SW 1271 (cell line): ENCODE measurements at regions not wholly inside any gene's neighbourhood (a gene's known extent, or its start where the extent isn't known, plus 50 kb on each side); places are given as distances from the start of the nearest gene placed in this dataset.

Experiments
- DNase-seq, 2 experiments: peaks; one replicate each; lab custom pipeline; 2025; lab: John Stamatoyannopoulos, UW

DNA sequence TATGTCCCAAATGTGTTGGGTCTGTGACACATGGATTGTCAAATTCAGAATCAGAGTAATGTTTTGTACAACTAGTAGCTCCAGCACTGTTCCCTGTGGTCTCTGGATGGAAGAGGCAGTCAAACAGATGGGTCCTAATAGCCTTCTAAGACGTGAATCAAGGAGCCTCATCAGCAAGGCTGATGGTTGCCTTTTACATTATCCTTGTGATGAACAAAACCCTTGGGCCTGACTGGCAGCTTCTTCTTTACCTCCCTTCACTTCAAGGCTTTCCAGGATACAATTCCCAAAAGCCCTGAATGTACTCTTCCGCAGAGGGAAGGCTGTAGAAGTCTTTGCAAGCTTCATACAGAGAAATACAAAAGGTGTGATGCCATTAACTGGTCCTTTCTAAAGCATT lies 633.3 kb downstream of the USP25 start:
- no peak for DNase-seq

DNA sequence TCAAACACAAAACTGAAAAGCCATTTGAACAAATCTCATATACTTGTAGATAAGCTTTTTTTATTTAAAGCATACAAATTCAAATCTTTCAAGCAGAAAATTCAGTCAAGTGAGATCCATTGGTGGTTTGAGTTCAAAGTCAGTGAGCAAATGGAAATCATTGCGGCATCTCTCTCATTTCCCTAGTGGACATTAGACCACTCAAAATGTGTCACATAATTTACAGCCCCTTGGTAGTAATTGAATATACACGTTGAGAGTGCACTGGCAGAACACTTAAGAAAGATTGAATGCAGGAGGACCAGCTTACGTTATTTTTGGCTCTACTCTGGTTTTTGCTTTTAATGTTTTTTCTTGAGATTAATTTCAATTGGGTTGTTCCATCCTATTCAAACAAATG lies 633.7 kb downstream of the USP25 start:
- no peak for DNase-seq

DNA sequence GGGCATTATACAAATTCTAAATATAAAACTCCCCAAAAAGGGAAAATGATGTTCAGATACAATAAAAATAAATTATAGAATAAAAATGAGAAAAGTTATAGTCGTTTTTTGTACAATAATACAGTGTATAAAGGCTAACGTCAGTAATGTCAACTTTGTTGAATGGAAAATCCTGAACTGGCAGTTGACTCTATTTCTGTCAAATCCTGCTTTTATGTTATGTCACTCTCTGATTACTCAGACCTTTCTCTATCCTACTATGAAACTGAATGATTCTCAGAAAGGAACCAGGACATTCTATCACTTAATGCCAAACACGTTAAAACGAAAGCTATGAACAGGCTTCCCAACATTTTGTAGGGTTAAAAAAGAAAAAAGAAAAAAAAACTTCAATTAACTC lies 636.4 kb downstream of the USP25 start:
- DNase-seq, result no peak

DNA sequence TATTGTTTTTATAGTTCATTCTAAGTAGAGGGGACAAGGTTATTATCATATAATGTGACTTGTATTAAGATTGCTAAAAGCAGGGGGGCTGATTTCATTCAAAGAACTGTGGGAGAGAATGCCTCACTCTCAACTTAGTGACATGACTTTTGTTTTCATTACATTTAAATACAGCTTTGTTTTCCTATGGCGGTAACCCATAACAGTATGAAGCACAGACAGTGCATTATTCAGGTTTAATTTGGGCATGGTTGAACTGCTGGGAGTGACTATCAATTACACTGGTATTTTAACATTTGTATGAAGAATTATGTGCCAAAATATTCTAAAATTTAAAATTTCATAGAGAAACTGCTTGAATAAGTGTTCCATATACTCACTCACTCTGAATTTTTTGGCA lies 637.3 kb downstream of the USP25 start:
- no peak for DNase-seq

DNA sequence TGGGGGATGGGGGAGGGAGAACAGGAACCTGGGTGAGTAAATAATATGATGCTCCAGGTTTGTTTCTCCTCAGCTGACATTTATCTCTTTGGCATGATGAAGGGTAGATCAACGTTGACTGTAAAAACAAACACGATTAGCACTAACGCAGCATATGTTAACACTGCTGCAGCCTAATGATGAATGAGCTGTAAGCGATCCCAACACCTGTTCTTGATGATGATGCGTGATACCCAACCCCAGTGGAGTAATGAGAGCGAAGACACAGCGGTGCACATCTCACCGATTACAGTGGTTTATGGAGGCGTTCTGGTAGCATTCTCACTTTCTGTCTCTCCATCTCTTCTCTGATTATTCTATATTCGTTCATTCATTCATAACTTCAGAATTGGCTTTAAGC lies 640.4 kb downstream of the USP25 start:
- no peak for DNase-seq

DNA sequence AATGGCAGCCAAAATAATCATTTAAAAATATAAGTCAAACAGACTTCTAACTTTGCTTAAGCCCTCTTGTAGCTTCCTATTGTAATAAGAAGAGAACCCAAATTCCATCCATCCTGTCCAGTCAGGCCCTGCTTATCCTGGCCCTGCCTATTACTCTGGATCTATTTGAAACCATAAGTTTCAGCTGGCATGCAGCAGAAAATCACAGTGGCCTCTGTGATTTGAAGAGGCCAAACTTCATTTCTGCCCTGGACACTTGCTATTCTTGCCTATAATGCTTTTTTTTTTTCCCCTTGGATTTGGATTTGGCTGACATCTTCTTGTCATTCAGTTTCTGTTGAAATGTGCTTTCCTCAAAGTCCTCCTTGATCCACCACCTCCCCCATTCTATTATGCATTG lies 642.8 kb downstream of the USP25 start:
- no peak for DNase-seq

DNA sequence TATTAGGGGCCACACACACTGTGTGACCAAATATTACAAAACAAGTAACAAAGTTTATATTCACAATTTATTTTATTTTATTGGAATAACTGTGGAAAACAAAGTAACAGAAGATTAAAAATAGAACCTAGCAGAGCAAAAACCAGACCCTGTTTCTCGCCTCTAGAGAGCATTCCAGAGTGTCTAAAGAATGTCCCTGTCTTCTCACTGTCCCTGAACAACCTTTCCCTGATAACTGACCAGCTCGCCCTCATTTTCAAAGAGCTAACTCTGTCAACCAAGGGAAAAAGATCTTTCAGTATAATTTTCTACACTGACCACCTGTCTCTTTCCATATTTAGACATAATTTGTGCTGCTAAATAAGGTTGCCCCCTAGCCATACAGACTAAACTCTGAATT lies 646.9 kb downstream of the USP25 start:
- no peak for DNase-seq

DNA sequence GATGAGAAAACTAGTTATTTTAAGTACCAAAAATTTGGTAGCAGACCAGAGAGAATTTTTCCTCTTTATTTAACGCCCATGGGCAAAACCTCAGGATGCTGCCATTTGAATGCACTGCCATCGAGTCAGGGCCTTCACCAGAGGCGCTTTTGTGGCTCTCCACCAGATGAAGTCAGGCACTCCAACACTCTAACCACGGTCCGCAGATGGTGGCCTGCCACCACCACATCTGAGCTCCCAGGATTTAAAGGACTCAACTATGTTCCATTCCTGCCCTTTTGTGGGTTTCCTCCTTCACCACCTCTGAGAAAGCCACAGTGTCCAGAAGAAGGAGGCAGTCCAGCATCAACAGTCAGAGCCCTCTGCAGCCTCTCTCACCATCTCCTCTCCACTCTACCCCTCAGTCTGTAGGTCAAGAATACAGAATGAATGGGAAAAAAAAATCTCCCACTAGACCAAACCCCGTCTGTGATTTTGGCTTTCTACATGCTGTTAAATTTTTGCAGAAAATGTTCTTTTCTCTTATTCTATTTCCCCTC lies 647.4 kb downstream of the USP25 start:
- DNase-seq, result no peak

DNA sequence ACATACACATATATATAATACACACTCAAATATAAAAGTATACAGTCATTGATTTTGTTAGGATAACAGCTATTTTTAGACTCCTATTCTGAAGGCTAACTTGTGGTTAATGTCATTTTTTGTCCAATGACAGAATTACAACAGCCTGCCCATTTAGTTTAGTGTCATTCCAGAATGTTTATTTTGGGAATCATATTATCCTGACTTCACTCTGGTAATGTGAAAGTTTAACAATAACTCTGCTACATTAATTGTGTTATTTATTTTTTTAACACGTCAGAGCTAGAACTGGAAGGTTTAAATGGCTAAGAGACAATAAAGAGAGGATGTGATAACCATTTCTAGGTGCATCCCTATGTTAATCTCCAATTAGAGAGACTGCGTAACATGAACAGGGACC lies 648.1 kb downstream of the USP25 start:
- DNase-seq, result no peak

DNA sequence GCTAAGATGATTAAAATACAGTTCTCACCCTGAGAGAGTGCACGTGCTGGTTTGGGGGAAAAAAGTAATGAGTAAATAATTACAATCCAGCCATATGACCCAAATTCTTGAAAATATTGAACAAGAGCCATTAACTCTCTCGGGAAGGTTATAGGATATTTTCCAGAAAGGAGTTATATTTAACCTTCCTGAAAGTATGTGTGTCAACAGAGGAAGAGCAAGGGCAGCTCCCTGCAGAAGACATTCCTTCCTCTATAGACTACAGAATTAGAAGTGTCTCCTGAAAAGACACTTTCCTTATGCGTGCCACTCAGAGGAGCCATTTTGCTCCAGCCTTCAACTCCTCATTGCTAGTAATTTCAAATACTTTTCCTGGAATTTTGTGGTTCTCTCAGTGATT lies 648.7 kb downstream of the USP25 start:
- DNase-seq, result no peak

DNA sequence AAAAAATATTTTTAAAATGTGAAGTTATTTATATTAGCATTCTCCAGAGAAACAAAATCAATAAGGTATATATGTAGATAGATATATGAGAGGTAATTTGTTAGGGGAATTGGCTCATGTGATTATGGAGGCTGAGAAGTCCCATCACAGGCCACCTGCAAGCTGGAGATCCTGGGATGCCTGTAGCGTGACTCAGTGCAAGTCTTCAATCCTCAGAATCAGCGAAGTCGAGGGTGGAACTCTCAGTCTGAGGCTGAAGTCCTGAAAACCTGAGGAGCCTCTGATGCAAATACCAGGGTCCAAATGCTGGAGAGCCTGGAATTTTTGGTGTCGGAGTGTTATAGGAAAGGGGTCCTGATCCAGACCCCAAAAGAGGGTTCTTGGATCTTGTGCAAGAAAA lies 658.5 kb downstream of the USP25 start:
- no peak for DNase-seq

DNA sequence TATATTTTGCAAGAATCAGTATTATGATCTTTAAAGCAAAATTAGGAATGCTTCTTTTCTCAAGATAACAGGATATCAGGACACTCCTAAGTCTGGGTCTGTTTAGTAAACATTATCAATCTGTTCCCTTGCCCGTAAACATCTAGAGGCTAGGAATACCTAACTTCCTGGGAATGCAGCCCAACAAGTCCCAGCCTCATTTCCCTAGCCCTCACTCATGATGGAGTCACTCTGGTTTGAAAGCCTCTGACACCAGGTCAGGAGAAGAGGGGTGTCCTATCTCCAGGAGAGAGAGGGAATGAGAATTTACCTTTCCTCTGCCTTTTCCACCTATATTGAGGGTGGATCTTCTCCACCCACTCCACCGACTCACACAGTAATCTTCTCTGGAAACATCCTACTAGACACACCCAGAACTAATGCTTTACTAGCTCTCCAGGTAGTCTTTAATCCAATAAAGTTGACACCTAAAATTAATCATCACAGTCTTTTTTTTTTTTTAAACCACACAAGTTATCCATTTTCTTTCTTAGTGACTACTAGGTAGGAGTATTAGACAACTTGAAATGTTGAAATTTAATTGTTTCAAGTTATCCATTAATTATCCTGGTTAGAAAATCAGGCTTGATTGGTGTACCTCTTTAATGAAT lies 659.3 kb downstream of the USP25 start:
- no peak for DNase-seq

DNA sequence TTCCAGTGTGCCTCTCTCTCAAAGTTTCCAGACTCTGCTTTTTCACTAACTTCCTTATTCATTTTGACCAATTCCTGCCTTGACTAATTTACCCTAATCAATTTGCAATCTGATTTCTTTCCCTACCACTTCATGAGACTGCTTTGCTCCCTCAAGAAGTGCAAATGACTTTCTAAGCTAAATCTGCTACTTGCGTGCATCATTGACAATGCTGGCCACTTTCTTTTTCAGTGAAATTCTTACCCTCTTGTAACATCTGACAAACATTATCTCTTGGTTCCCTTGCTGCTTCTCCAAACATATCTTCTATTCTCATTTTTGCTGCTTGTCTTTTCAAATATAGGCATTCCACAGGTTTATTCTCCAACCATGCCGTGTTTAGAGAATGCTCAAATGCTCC lies 659.9 kb downstream of the USP25 start:
- DNase-seq, result no peak

DNA sequence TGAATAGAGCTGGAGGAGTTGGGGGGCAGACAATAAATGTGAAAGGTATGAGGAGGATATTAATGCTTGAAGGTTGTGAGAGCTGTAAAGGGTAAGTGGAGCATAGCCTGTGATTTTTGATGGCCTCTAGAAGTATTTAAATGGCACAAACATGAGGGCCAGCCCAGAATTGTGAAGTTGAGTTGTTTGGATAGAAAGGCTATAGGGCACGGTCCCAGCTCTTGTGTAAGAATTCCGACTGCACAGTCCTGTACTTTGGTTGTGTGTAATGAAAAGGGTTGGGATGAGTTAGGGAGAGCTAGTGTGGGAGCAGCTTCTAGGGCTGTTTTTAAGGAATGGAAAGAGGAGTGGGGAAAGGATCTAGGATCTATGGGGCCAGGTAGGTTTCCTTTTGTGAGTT lies 665.5 kb downstream of the USP25 start:
- no peak for DNase-seq

DNA sequence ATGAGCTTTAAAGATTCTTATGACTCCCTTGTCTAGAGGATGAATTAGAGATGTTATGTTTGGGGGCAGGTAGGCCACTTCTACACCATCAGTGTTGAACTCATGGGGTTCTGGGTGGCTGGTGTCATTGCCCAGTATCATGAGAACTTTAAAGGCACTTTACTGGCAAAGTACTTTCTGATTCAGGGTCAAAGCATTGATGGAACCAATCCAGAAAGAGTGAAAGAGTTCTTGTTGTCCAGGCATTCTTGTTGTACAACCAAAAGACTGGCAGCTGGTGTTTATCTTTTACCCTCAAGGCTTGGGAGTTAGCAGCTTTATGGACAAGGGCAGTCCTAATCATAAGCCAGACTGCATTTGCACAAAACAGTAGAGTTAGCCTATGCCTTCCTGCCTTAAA lies 673.0 kb downstream of the USP25 start:
- DNase-seq, result no peak

DNA sequence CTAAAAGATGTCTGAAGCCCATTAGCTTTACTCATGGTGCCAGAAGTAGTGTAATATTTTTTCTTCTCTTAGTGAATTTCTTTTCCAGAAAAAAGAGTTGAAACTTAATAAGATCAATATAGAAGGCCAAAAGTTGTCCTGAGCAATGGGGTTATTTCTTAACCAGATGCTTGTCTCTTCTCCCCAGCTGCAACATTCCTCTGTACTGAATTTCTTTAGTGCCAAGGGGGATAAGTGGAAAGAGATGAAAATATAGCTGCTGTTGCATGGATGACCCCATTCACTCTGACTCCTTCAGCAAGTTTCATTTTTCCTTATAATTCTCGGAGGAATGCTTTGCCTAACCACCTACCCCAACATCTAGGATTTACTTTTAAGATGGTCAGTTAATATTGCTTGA lies 675.0 kb downstream of the USP25 start:
- no peak for DNase-seq

DNA sequence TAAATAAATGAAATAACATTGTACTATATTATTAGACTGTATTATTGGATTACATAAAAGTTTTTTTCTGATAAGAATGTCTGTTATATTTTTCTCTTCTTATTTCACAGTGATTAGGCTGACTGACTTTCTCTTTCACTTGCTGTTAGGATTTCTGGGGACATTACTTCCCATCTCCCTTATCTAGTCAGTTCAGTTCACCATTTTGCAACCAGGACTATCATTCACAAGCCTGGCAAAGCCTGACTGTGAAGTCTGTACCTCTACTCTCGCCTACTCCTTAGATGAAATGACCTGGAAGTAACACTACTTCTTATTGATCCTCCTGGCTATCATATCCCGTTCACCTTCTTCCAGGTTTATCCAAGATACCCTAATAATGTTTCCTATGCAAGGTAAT lies 676.6 kb downstream of the USP25 start:
- DNase-seq, result no peak

DNA sequence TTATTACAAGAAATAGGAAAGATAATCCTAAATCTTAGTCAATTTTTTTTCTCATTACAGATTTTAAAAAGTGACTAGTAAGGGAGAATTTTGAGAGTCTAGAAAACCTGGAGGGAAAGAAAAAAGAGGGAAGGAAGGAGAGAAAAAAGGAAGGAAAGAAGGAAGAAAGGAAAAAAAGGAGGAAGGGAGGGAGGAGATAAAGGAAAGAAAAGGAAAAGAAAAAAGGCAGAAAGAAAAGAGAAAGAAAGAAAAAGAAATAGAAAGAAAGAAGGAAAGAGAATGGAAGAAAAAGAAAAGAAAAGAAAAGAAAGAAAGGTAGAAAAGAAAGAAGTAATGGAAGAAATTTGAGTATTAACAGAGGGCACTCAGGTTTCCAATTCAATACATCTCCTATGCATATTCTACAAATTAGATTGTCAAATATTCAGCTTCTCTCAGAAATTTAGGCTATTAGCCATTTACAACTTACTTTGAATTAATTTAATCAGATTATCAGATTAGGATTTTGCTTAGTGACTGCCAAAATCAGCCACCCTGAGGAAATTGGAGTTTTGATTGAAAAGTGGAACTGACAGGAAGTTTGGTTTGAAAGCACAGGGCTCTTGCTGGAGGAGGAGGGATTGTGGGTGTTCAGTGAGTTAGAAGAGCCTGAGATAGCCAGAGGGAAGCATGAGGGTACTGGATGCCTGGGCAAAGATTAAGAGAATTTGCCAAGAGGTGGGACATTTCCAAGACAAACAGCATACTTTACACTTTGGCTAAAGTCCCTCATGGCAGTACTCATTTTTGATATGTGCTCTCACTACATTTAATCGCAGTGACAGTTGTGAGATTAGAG lies 677.8 kb downstream of the USP25 start:
- no peak for DNase-seq

DNA sequence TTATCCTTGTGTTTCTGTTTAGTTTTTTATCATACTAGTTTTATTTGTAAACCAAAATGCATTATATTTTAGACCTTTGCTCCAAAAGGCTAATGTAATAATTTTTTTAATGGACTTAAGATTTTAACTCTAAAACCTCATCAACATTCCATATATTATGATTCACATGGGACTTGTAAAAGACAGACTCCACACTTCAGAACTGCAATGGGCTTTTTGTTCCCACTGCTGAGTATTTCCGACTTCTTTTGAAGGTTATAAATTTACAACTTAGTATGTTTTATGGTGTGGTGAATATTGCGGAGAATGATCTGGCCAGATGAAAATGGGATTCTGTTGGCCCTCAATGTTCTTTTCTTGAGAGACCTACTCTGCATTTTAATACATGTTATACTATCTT lies 678.5 kb downstream of the USP25 start:
- no peak for DNase-seq

DNA sequence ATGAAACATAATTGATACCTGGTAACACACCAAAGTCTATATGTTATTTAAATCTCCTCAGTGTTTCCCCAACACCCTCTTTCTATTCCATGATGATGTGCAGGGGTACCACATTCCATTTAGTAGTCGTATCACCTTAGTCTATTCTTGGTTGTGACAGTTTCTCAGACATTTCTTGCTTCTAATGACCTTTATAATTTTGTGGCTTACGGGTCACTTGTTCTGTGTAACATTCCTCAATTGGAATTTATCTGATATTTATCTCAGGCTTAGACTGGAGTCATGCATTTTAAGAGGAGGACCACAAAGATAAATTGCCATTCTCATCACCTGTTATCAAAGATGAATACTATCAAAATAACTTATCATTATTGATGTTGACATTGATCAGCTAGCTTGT lies 679.6 kb downstream of the USP25 start:
- DNase-seq, result no peak

DNA sequence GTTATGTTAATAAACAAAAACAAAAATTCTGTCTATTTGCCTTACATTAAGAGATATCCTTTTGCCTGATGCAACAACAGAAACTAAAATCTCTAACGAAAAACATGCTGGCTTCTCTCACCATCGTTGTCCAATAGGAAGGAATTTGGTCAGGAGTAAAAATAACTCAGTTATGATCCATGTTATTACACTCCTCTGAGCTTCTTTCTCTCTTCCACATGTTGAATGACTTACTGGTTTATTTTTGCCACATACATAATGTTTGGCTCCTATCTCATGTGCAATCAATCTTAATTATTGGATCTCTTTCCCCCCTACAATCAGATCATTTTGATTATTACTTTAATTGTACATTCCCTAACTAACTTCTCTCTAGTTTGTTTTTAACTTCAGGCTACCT lies 688.4 kb downstream of the USP25 start:
- no peak for DNase-seq

DNA sequence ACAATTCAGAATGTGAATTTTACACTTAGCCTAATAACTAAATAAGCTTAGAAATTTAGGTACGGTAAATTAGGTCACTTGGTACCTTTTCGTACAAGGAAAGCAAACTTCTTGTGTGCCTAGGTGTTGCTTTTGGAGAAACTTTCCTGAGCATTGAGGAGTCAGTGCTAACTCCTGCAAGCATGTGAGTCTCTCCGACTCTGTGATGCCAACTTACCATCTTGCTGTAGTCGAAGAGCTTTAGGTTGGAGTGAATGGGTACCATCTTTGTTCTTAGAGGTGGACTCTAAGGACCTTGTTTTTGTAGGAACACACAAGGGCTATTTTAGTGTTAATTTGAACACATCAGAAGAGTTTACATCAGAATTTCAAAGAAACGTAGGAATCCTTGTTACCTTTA lies 688.9 kb downstream of the USP25 start:
- no peak for DNase-seq

DNA sequence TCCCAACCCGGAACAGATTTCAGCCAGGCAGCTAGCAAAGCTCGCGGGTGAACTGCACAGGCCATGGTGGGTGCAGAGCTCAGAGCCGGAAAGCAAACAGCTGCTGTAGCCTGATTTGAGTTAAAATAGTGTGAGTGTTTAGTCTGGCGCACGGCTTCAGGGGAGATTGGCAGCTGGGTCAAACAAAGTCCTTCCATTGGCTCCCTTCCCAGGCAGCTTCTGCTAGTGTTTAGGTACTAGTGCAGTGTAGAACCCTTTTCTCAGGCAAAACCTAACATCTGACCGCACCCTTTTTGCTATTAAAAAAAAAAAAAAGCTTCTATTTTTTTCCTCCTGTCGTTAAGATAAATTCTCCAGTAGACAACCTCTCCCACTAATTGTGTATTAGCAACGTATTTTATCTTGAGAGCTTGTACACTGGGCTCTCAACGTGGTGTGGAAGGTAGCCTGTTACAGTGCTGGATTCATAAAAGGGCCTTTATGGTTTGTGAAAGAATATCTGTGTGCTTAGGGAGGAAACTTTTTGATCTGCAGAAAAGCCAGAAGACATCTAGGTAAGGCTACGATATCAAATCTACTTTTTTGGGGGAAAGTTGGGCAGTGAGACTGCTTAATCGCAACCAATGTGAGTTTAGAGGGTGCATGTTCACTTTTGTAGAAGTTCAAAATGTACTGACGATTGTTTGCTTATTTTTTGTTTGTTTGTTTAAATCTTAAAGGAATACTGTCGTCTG lies 689.6 kb downstream of the USP25 start:
- no peak for DNase-seq
